GM12875 (cell line): ENCODE measurements at regions not wholly inside any gene's neighbourhood (a gene's known extent, or its start where the extent isn't known, plus 50 kb on each side); places are given as distances from the start of the nearest gene placed in this dataset.
"Not testable (repeated sequence)": the region's sequence is repeated elsewhere in the genome, so short reads cannot be mapped to it uniquely, and the experiment has no call there.

Source experiments
- H3K4me3 ChIP-seq: one replicate; pipeline ENCODE4 v1.5.1; 2011; ENCODE audit warnings: low read depth, low read length, control low read depth
- CTCF ChIP-seq: IDR thresholded peaks from 2 replicates; pipeline ENCODE4 v1.5.1; 2011; ENCODE audit warnings: low read depth, mild to moderate bottlenecking, control low read depth, inconsistent platforms, low read length, moderate library complexity, borderline replicate concordance; ENCODE audit not compliant: insufficient read depth

GRCh38 chr5:87191645-87192044, 76.0 kb upstream of the RASA1 start:
- H3K4me3 ChIP-seq: no peak overlapping the region
- no peak for TF ChIP-seq CTCF

- TF ChIP-seq CTCF: no peak
- no peak overlapping the region for H3K4me3 ChIP-seq
Observed at GRCh38 chr5:87195104-87195591, 72.5 kb upstream of the RASA1 start.

DNA sequence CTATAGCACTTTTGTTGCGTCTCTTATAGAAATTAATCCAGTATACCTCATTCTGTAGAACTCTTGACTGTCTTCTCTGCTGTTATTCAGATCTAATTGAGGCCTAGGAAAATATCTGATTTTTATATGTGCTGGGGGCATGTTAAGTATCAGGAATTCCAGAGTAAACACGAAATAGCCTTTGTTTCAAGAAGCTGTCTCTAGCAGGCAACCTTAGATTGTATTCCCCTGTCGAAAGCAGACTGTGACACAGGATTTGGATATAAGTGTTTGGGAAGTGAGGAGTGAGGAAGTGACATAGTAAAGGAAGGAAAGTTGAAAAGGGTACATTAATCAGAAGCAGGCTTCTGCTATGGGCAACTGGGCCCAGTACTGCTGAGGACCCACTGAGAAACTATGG, 72.1 kb upstream of the RASA1 start:
- TF ChIP-seq CTCF: no peak
- no peak overlapping the region for H3K4me3 ChIP-seq

DNA sequence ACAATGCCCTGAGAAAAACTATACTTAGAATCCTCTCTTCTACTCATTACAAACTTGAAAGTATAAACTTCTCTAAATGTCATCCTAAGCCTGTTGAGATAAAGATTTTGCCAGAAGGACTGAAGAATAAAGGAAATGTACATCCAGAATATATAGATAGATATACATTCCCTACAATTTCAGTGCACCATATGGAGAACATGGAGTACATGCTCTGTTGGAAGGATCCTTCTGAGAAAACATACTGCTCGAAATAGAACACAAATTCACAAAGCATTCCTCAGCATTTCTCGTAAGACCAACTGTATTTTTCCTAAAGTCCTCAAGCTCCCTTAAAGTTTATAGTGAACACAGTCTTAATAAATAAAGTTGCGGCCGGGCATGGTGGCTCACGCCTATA, 69.7 kb upstream of the RASA1 start:
- TF ChIP-seq CTCF: no peak
- no peak overlapping the region for H3K4me3 ChIP-seq

DNA sequence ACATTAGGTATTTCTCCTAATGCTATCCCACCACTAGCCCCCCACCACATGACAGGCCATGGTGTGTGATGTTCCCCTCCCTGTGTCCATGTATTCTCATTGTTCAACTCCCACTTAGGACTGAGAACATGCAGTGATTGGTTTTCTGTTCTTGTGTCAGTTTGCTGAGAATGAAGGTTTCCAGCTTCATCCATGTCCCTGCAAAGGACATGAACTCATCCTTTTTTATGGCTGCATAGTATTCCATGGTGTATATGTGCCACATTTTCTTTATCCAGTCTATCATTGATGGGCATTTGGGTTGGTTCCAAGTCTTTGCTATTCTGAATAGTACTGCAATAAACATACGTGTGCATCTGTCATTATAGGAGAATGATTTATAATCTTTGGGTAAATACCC, 68.4 kb upstream of the RASA1 start:
- not testable (repeated sequence) for H3K4me3 ChIP-seq

DNA sequence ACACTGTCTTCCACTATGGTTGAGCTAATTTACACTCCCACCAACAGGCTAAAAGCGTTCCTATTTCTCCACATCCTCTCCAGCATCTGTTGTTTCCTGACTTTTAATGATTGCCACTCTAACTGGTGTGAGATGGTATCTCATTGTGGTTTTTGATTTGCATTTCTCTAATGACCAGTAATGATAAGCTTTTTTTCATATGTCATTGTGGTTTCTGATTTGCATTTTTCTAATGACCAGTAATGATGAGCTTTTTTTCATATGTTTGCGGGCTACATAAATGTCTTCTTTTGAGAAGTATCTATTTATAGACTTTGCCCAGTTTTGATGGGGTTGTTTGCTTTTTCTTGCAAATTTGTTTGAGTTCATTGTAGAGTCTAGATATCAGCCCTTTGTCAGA, 68.0 kb upstream of the RASA1 start:
- not testable (repeated sequence) for H3K4me3 ChIP-seq

DNA sequence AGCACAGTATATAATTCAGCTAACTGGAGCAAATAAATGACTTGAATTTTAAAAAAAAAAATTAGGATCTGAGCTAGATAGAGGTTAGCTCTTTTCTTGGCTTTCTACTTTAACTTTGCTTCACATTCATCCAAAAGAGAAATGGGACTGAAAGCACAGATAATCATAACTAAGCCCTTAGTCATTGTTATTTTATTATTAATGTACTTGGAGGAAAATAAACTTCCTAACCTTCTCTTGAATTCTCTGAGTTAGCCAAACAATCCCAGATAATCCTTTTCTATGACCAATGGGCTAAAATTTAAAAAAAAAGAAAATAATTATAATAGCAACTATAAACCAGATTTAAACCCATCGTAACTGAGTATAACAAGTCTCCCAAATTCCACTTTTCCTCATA, 57.6 kb upstream of the RASA1 start:
- no peak overlapping the region for H3K4me3 ChIP-seq
- no peak for TF ChIP-seq CTCF

DNA sequence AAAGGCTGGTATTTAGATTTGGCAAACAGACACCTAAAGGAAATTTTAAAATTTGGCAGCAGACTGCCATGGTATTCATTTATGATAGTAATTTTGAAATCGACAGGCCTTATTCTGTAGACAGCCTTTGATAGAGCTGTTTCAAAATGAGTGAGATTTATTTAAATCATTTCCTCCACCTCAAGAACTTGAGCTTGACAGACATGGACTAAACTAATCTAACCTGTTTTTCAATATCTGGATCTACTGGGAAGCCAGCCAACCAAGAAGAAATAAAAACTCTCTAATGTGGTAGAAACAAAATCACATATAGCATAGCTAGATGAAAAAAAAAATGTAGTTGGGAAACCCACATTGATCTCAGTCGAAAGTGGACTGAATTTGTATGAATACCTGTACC, 56.9 kb upstream of the RASA1 start:
- H3K4me3 ChIP-seq: no peak overlapping the region
- TF ChIP-seq CTCF: no peak
